DOHH2 (cell line): ENCODE measurements at regions not wholly inside any gene's neighbourhood (a gene's known extent, or its start where the extent isn't known, plus 50 kb on each side); places are given as distances from the start of the nearest gene placed in this dataset.

ENCODE experiments used
- EZH2phosphoT487 ChIP-seq: fragments of 200-600 bp; sonication (generic); IDR thresholded peaks from 2 replicates; pipeline ENCODE4 v1.6.1; 2017; ENCODE audit warnings: borderline replicate concordance, mild to moderate bottlenecking, antibody characterized with exemption, low read length, moderate library complexity, mixed read lengths
- TF ChIP-seq, protein P1 (sequence below): fragments of 200-600 bp; sonication (generic); IDR thresholded peaks from one replicate; pipeline ENCODE4 v1.5.1; 2014; ENCODE audit warnings: antibody characterized with exemption, mild to moderate bottlenecking, low read depth, low read length; ENCODE audit not compliant: poor library complexity, severe bottlenecking

DNA sequence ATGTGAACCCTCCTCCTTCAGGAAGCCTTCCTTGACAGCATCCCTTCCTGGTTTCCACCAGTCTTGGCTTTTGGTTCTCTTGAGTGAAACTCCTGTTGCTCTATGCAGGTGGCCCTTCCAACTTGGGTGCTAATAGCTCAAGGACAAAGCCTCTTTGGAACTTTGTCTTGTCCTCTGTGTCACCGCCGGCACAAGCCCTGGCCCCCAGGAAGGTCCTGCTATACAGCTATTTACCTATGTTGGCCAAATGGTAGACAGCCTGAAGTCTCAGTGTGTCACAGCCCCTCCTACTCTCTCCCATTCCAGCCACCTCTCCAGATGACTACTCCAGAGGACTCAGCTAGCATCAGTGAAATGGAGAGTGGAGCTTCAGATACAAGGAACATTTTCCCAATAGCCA is 94.7 kb upstream of the ZNF618 start:
- no peak for TF ChIP-seq EZH2phosphoT487
- TF ChIP-seq, protein P1, sequence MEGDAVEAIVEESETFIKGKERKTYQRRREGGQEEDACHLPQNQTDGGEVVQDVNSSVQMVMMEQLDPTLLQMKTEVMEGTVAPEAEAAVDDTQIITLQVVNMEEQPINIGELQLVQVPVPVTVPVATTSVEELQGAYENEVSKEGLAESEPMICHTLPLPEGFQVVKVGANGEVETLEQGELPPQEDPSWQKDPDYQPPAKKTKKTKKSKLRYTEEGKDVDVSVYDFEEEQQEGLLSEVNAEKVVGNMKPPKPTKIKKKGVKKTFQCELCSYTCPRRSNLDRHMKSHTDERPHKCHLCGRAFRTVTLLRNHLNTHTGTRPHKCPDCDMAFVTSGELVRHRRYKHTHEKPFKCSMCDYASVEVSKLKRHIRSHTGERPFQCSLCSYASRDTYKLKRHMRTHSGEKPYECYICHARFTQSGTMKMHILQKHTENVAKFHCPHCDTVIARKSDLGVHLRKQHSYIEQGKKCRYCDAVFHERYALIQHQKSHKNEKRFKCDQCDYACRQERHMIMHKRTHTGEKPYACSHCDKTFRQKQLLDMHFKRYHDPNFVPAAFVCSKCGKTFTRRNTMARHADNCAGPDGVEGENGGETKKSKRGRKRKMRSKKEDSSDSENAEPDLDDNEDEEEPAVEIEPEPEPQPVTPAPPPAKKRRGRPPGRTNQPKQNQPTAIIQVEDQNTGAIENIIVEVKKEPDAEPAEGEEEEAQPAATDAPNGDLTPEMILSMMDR: no peak
